Lower lobe of right lung (tissue), 2 donors: ENCODE measurements at regions not wholly inside any gene's neighbourhood (a gene's known extent, or its start where the extent isn't known, plus 50 kb on each side); places are given as distances from the start of the nearest gene placed in this dataset.

ENCODE experiments used
- ATAC-seq, 2 donors: fragments of 200-7000 bp; cut with Tn5 transposase; one replicate each; pipeline ENCODE4 v1.9.1; 2020 to 2022; ENCODE audit warnings: mild to moderate bottlenecking in 2 of 2, moderate library complexity in 2 of 2
- DNase-seq: peaks from one replicate; pipeline ENCODE4 v3.0.0-alpha.2; 2020
- H3K27ac ChIP-seq: fragments of 200-600 bp; one replicate; pipeline ENCODE4 v1.8.0; 2022
- H3K27me3 ChIP-seq: fragments of 200-600 bp; one replicate; pipeline ENCODE4 v1.8.0; 2022; ENCODE audit warnings: low read depth
- H3K36me3 ChIP-seq: fragments of 200-600 bp; one replicate; pipeline ENCODE4 v1.8.0; 2022; ENCODE audit warnings: mild to moderate bottlenecking
- H3K4me1 ChIP-seq: fragments of 200-600 bp; one replicate; pipeline ENCODE4 v1.8.0; 2022
- H3K4me3 ChIP-seq: fragments of 200-600 bp; one replicate; pipeline ENCODE4 v1.8.0; 2022; ENCODE audit warnings: mild to moderate bottlenecking
- H3K9me3 ChIP-seq: fragments of 200-600 bp; one replicate; pipeline ENCODE4 v1.8.0; 2022
- intact Hi-C: fragments of 100-400 bp; cut with DNase I; formaldehyde crosslinking; loops from one replicate; pipeline ENCODE4 v1.11.0; 2022
- TF ChIP-seq, protein P1 (sequence below): fragments of 200-600 bp; IDR thresholded peaks from one replicate; pipeline ENCODE4 v1.8.0; 2022; ENCODE audit warnings: antibody characterized with exemption, mild to moderate bottlenecking
- donor health status: DM: no; HTN: yes; CAD: no; lungs with severe emphysema.

DNA sequence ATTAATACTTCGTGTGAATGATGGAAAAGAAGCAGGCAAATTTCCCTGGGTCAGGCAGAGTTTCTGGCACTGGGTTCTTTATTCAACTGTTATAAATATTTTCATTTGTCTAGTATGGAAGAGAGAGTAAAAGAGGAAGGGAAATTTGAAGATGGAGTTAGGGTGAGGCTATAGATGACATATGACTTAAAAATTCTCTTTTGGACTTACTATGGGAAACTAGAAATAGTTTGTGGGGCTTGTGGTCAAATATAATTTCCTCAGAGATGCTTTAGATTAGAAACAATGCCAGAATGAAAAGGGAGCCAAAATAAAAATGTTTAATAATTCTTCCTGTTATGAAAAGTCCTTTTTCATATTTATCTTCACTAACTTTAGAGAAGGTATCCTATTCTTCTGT is 103.2 kb downstream of the GC start:
- Histone ChIP-seq H3K27ac (no peak overlapping the region), H3K9me3 (no peaks in the 10 kb centered on the region), H3K36me3 (no peaks in the 10 kb centered on the region), H3K27me3 (no peaks in the 10 kb centered on the region), H3K4me1 (no peaks in the 10 kb centered on the region), H3K4me3 (no peak overlapping the region)
- intact Hi-C loops, result no loop called here
- TF ChIP-seq, protein P1, sequence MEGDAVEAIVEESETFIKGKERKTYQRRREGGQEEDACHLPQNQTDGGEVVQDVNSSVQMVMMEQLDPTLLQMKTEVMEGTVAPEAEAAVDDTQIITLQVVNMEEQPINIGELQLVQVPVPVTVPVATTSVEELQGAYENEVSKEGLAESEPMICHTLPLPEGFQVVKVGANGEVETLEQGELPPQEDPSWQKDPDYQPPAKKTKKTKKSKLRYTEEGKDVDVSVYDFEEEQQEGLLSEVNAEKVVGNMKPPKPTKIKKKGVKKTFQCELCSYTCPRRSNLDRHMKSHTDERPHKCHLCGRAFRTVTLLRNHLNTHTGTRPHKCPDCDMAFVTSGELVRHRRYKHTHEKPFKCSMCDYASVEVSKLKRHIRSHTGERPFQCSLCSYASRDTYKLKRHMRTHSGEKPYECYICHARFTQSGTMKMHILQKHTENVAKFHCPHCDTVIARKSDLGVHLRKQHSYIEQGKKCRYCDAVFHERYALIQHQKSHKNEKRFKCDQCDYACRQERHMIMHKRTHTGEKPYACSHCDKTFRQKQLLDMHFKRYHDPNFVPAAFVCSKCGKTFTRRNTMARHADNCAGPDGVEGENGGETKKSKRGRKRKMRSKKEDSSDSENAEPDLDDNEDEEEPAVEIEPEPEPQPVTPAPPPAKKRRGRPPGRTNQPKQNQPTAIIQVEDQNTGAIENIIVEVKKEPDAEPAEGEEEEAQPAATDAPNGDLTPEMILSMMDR, result no peak
- no peak for DNase-seq
- ATAC-seq, result no peak

DNA sequence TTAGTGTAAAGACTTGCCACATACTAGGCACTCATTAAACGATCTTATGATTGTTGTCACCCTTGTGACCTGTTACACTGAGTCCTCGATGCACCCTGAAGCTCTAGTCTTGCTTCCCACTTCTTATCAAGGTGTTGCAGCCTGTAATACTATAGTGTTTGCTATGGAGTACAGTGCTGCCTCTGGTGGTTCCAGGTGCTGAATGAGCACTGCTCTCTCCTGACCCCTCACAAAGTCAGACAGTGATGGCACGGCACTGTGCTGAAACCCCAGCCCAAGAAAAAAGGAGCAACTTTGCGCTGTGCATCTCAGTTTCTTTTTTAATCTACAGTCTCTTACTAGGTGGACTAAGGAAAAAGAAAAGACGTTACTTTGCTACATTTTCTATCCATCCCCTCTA is 106.3 kb downstream of the GC start:
- Histone ChIP-seq H3K36me3 (no peaks in the 10 kb centered on the region), H3K4me3 (no peak overlapping the region), H3K27me3 (no peaks in the 10 kb centered on the region), H3K9me3 (no peaks in the 10 kb centered on the region), H3K27ac (no peak overlapping the region), H3K4me1 (no peaks in the 10 kb centered on the region)
- DNase-seq, result no peak
- ATAC-seq, result peak in 1 of 2 donors; percentile 27
- intact Hi-C loops, result no loop called here
- TF ChIP-seq, protein P1, result no peak

DNA sequence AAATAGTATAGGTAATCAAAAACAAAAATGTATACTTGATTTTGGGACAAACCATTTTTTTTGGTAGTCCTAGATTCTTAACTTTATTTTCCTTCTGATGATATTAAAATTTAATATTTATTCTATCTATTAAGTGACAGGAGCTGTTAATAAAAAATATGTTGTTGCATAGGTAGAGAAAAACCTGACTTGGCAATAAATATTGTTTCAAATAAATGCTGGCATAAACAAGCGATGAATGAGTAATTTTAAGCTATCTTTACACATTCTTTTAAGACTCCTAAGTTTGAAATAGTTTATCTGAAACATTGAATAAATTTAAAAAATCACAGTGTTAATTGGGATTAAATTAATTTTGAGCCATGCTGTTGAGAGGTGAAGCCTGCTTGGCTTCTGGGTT is 114.6 kb downstream of the GC start:
- H3K27ac ChIP-seq, result no peak overlapping the region
- H3K36me3 ChIP-seq, result no peaks in the 10 kb centered on the region
- TF ChIP-seq, protein P1, result no peak
- H3K4me3 ChIP-seq, result no peak overlapping the region
- no peak for DNase-seq
- H3K27me3 ChIP-seq, result no peaks in the 10 kb centered on the region
- no peaks in the 10 kb centered on the region for H3K4me1 ChIP-seq
- H3K9me3 ChIP-seq, result no peaks in the 10 kb centered on the region
- no peak for ATAC-seq
- intact Hi-C loops, result no loop called here

DNA sequence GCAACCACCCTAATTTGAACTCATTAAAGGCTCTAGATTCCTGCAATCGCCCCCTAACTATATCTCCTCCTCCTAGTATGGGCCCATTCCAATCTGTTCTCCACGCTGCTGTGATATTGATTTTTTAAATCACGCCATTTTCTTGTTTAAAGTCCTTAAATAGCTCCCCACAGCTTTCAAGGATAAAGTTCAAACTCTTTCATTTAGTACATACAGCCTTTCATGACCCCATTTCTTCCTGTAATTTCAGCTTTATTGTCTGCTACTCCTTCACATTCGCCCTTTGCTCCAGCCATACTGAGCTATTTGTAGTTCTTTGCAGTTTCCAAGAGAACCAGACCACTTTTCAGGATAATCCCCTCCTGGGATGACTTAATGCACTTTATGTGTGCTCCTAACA is 118.5 kb downstream of the GC start:
- Histone ChIP-seq H3K36me3 (no peaks in the 10 kb centered on the region), H3K9me3 (no peaks in the 10 kb centered on the region), H3K27ac (no peak overlapping the region), H3K4me1 (no peaks in the 10 kb centered on the region), H3K4me3 (no peak overlapping the region), H3K27me3 (no peaks in the 10 kb centered on the region)
- no peak for ATAC-seq
- TF ChIP-seq, protein P1, result no peak
- no peak for DNase-seq
- intact Hi-C loops, result no loop called here

DNA sequence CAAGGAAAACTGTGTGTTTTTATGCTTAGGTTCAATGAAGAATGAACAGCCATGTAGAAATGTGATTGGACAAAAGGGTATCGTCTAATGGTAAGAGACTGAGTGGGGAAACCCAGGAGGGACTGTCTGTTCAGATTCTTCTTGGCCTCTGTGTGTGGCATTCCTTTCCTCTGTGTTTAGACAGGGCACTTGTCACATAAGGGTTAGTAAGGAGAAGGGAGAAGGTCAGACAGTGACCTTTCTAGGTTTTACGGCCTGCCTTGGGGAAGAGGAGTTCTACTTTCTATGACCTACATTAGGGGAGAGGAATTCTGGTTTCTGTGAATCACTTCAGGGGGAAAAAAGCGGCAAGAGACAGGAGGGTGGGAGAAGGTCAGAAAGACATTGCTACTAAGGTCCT is 119.5 kb downstream of the GC start:
- no peaks in the 10 kb centered on the region for H3K4me1 ChIP-seq
- DNase-seq, result no peak
- no peak overlapping the region for H3K4me3 ChIP-seq
- H3K27me3 ChIP-seq, result no peaks in the 10 kb centered on the region
- TF ChIP-seq, protein P1, result no peak
- no peaks in the 10 kb centered on the region for H3K9me3 ChIP-seq
- no peaks in the 10 kb centered on the region for H3K36me3 ChIP-seq
- ATAC-seq, result no peak
- intact Hi-C loops, result no loop called here
- H3K27ac ChIP-seq, result no peak overlapping the region

DNA sequence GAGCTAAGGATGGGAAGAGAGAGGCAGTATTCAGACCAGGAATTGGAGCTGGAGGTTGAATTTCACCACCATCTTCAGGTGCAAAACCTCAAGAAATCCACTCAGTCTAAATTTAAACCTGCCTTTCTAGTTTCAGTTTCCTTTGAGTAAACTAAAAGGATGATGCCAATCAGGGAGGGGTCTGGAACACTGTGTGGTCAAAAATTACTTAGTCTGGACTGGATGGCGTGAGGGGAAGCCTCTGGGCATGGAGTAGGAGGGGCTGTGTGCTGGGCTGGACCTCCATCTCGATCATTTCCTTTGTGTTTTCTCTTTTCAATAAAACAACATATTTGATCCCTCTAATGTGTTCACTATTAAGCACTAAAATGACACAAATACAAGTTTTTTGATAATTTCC is 120.1 kb downstream of the GC start:
- TF ChIP-seq, protein P1, result no peak
- H3K9me3 ChIP-seq, result no peaks in the 10 kb centered on the region
- no peaks in the 10 kb centered on the region for H3K36me3 ChIP-seq
- no peaks in the 10 kb centered on the region for H3K27me3 ChIP-seq
- peak in 1 of 2 donors; percentile 16 for ATAC-seq
- H3K4me1 ChIP-seq, result no peaks in the 10 kb centered on the region
- H3K27ac ChIP-seq, result no peak overlapping the region
- no peak for DNase-seq
- intact Hi-C loops, result no loop called here
- H3K4me3 ChIP-seq, result no peak overlapping the region
